Right renal cortex interstitium (tissue), 3 donors: ENCODE measurements at regions not wholly inside any gene's neighbourhood (a gene's known extent, or its start where the extent isn't known, plus 50 kb on each side); places are given as distances from the start of the nearest gene placed in this dataset.

Experiments used
- DNase-seq, 3 donors: peaks; one replicate each; pipeline ENCODE4 v3.0.0-alpha.2; 2013; ENCODE audit warnings: low read depth in 3 of 3, low spot score in 2 of 3

- no peak for DNase-seq
These were observed 181.4 kb downstream of the GAS1 start for GRCh38 chr9:86765746-86766430.

DNA sequence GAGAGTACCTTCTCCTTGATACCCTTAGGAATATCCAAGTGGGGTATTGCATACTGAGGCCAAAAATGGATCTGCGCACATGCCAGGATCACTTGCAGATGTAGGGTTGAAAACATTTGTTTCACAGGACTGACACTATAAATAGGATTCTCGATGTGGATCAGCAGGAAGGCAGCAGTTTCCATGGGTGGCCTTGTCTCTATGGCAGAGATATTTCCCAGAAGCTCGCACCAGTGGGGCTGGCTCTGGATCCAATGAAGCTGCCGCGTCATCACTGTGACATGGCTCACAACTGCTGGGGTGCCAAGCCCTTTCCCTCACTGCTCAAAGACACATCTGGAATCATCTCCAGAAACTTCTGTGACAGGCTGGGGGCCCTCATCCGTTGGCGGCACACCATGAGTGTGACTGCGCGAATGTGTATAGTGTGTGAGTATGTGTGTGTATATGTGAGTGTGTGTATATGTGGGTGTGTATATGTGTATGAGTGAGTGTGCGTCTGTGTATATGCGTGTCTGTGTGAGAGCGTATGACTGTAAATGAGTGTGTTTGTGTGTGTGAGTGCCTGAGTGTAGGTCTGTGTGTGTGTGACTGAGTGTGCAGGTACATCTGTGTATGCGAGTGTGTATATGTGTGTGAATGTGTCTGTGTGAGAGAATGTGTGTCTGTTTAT lies 182.5 kb downstream of the GAS1 start:
- DNase-seq, result no peak

DNA sequence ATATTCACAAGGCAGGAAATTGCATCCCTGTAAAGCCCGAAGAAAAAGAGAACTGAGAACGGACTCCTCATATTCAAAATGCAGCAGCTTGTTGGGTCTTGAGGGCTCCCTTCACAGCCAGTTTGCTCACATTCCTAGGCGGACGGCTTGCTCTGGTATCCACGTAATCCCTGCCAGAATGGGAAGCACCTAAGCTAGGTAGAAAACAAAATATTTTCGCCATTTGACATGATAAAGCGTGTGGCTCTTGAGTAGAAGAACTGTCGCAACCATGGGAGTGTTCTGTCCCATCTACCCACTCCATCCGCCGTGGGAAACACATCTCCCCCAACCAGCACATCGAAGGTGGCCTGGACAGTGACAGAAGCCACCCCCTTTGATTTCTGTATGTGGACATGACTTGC lies 183.1 kb downstream of the GAS1 start:
- DNase-seq, result no peak

- no peak for DNase-seq
These were observed 183.5 kb downstream of the GAS1 start for GRCh38 chr9:86763791-86764190.

DNA sequence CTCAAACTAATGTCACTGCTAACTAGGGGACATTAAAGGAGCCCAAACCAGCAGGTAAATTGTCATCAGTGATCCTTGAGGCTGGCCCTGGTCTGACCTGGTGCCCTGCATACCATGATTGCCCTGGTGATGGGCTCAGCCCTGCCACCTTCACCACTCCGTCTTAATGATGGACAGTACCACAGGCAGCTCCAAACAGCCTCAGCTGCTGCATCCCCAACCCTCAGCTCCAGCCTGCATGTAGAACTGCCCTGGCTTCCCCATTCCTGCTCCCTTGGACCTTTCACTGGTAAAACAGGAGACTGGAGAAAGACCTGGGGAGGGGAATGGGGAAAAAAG lies 190.0 kb downstream of the GAS1 start:
- DNase-seq, result no peak

- no peak for DNase-seq
These were observed 190.5 kb downstream of the GAS1 start for GRCh38 chr9:86756576-86757381.

- DNase-seq, result no peak
These were observed 191.8 kb downstream of the GAS1 start for GRCh38 chr9:86755561-86755941.

DNA sequence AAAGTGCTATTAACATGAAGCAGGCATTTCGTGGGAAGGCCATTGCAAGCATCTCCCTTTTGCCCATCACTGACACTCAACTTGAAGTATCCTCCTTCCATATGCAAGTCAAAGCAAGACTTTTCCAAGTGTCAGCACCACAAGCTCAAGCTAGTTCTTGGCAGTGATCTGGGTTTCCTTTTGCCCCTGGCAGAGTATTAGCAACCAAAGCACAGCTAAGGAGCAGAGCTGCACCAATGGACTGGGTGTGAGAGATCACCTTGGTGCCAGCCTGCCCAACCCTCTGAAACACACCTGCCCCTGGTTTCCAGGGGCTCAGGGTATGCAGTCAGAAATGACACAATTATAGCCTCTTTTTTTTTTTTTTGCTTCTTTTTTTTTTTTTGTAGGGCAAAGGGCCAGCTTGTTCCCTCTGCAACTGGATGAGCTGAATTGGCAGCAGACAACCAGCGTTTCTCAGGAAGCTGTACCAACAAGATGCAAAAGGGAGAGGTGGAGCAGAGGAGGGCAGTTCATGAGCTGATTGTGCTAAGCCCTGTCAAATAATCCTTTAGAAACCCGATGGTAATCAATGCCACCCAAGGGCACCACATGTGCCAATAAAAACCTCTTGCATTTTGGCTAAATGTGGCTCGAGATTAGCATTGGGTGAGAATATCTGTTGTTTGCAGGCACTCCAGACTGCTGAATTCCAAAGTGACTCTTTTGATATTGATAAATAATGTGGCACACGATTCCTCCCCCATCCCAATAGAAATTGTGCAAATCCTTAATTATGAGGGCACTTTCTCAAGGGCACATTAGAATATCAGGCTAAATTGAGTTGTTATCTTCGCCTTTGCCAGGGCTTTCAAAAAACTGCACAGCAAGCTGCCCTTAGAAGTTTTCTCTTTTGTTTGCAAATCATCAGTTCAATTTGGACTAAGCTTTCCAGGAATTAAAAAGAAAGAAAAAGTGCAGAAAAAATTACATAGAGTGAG lies 192.4 kb downstream of the GAS1 start:
- DNase-seq, result no peak

DNA sequence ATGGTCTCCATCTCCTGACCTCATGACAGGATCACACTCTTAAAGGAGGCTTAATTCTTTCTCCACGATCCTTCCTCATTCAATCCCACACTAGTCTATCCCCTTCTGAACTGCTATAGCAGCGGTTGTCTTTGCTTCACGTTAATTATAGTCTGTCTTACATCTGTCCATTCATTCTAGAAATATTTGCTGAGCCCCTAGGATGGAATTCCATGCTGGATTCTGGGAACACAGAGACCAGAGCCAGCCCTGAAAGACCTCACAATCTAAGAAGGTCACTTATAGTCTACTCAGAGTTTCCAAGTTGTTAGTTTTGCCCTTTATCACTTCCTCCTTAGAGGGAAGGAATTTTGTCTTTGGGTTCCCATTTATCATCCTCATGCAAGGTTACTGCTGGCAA lies 193.5 kb downstream of the GAS1 start:
- no peak for DNase-seq

- DNase-seq, result no peak
These were observed 194.6 kb downstream of the GAS1 start for GRCh38 chr9:86752733-86753132.

GRCh38 chr9:86751956-86752355 lies 195.3 kb downstream of the GAS1 start:
- DNase-seq, result no peak

DNA sequence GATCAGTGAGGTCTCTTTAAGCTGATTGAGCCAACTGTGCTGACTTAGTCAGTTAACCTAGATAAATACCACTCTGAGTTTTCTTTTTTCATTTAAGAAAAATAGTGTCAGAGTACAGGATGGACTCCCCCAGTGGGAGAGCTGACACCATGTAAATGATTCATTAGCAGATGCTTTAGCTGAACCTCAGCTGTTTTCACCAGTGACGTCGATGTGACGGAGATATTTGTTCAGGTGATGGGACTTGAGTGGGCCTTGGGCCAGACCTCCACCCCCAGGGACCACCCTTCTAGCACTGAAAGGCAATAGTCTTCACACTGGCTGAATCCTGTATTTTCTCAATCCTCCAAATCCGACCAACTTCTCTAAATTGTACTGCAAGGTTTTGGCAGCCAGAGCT lies 196.1 kb downstream of the GAS1 start:
- no peak for DNase-seq

DNA sequence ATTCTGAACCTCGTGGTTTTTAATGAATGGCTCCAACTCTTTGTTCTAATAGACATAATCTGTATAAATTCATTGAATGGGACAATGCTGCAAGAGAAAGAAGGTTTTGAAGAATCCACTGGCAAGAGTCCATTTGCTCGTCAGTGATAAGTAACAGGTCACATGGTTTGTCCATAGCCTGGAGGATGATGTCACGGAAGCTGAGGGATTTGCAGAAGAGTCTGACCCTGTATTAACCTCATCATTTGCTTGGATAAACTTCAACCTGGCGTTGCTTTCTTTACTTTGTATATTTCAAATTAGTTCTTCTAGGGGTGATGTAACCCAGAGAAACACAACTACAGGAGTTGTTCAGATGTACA lies 197.4 kb downstream of the GAS1 start:
- DNase-seq, result no peak

DNA sequence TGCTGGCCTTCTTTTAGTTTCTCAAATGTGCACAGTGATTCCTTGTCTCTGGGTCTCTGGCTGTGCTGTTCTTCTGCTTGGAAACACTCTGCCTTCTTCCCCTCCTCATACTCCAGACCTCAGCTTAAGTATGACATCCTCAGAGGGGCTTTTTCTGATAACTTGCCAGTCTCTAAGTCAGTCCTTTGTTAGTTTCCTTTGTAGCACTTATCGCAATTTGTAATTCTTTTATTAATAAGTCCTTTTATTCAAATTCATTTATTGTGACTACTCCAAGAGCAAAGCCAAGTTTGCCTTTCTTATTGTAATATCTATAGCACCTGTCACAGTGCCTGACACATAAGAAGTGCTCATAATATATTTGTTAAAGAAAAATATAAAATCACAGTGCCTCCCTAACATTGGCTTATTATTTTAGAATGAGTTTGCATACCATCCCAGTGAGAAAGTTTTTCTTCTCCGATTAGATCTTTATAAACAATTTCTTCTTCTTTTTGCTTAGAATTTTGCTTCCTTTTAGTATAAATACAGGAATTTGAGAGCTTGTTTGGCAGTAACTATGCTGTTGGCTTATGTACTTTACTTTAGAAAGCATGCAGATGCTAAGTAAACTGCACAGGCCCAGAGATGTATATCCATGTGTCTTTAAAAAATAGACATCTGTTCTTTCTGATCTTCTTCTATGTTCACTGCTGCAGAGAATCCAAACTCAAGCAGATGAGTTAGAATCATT lies 198.0 kb downstream of the GAS1 start:
- DNase-seq, result no peak

DNA sequence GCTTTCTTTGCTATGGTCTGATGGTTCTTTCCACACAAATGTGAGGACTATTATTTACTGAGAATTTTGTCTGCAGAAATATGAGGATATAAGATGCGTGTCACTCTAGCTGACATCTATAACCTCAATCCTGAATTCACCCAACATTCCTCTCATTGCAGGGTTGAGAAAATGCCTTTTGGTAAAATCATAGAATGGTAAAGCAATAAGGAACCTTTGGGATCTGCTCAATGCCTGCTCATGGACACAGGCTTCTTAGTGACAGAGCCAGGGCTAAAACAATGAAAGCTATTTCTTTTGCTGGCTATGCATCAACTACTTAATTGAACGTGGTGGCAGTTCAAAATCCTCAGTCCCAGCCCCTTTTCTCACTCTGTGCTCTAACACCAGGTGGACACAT lies 199.6 kb downstream of the GAS1 start:
- DNase-seq, result no peak

DNA sequence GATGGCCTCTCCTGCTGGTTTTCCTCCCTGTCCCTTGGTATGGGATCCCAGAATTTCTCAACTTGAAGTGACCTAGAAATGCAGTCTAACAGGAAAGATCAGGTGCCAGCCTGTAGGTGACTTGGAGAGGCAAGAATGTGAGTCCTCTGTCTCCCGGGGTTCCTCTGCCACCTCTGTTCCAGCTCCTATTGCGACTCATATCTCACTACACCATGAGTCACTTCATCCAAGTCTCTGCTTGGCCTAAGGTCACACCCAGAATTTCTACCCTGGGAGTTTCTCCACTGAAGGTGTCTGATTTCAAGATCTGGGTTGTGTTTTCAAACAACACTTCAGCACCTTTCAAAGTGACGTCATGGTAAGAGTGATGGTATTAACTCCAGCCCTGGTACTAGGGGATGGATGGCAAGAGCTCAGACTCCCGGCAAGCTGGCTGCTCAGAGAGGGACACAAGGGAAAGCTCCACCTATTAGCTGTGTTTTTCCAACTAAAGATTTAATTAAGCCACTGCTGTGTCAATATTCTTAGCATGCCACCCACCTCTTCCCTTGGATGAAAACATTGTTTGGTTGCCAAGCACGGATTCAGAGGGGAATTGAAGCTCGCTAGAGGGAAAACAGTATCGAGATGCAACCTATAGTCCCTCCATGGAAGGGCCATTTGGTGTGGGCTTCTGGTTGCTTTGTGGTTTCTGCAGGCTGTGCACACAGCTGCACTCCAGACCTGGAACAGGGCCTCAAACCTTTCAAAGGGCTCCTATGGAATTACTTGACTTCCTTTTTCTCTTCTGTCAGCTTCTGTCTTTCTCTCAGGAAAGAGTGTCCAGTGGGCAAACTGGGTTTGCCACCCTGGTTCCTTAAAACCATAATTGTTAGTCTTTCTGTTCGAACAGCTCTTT lies 205.7 kb downstream of the GAS1 start:
- no peak for DNase-seq

- no peak for DNase-seq
These were observed 211.4 kb downstream of the GAS1 start for GRCh38 chr9:86735772-86736458.

DNA sequence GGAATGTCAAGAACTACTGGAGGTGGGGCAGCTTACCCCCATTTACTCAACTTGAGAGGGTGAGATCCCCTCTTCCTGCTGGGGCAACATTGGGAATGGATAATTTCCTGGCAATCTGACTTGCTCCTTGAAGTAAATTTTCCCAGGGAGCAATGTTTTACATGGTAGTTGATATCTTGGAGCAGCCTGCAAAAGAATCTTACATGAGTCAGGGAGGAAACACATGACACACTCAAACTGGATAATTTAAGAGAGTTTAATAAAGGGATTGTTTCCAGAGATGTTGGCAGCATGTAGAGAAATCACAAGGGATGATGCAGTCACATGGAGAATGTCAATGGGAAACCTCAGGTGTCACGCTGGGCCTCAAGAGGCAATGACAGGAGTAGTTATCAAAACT lies 212.5 kb downstream of the GAS1 start:
- DNase-seq, result no peak

- no peak for DNase-seq
These were observed 213.4 kb downstream of the GAS1 start for GRCh38 chr9:86733929-86734328.
